ENCODE measurements at regions not wholly inside any gene's neighbourhood (a gene's known extent, or its start where the extent isn't known, plus 50 kb on each side); places are given as distances from the start of the nearest gene placed in this dataset.

DNA sequence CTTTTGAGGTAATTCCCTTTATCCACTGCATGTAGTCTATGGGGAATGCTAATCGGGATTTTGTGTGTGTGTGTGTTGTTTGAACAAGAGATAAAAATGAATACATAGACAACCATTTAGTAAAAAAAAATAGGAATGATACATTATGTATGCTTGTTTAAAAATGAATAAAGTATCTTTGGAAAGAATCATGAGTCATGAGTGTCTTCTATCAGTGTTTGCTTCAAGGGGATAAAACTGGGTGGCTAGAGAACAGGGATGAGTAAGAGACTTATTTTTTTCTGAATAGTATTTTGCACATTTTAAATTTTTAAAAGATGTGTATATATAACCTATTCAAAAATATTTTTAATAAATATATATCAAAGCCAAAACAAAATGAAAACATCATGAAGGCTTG is 839.4 kb upstream of the ADGRL4 start:
- TF ChIP-seq EZH2 (IDR thresholded peaks at IDR 0.05) (no peak), POLR2AphosphoS5 (IDR thresholded peaks at IDR 0.05; ENCODE audit: borderline replicate concordance, low read depth, low read length) (no peak)

Measured in SK-N-MC (cell line).